ENCODE measurements at regions not wholly inside any gene's neighbourhood (a gene's known extent, or its start where the extent isn't known, plus 50 kb on each side); places are given as distances from the start of the nearest gene placed in this dataset.

DNA sequence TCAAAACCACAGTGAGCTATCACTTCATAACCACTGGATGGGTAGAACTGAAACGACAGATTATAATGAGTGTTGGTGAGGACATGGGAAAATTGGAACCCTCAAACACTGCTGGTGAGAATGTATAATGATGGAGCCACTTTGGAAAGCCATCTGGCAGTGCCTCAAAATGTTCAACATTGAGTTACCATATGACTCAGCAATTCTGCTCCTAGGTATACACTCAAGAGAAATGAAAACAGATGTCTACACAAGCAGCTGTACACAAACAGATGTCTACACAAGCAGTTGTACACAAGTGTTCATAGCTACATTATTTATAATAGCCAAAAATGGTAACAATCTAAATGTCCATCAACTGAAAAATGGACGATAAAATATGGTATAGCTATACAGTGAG lies 143.9 kb downstream of the PDGFRA start:
- TF ChIP-seq, protein P1, sequence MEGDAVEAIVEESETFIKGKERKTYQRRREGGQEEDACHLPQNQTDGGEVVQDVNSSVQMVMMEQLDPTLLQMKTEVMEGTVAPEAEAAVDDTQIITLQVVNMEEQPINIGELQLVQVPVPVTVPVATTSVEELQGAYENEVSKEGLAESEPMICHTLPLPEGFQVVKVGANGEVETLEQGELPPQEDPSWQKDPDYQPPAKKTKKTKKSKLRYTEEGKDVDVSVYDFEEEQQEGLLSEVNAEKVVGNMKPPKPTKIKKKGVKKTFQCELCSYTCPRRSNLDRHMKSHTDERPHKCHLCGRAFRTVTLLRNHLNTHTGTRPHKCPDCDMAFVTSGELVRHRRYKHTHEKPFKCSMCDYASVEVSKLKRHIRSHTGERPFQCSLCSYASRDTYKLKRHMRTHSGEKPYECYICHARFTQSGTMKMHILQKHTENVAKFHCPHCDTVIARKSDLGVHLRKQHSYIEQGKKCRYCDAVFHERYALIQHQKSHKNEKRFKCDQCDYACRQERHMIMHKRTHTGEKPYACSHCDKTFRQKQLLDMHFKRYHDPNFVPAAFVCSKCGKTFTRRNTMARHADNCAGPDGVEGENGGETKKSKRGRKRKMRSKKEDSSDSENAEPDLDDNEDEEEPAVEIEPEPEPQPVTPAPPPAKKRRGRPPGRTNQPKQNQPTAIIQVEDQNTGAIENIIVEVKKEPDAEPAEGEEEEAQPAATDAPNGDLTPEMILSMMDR (IDR thresholded peaks at IDR 0.05; ENCODE audit: control extremely low read depth, extremely low read depth, low read depth, missing control alignments) = no peak
- ChIA-PET POLR2A (no interaction called here), CTCF (interaction anchor here (1.0 to 1.1 kb wide), 2 partner anchors 49 to 55 kb away, joined by 3 to 4 read pairs; no protein-coding TSS in a partner anchor)
- no peak for DNase-seq (ENCODE audit: extremely low spot score)

DNA sequence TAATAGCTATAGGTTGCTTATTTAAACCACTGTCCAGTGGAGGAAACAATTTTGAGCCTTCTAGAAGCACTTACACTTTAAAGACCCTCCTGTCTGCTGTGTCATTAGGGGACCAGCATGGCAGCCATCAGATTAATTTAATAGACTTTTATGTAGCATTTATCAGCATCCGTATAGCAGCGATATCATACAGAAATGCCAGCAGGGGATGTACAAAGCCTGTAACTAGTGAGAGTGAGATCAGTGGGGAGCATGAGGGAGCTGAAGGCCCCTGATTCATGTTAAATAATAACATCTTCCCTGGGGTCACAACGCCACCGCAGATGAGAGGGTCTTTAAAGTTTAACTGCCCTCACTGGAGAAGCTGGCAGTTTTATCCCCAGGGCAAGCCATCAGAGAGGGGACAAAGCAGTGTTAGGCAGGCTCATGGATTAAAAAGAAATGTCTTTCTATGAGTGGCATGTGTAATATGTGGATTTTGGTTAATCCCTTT lies 144.7 kb downstream of the PDGFRA start:
- DNase-seq (ENCODE audit: extremely low spot score) = no peak
- TF ChIP-seq, protein P1 (IDR thresholded peaks at IDR 0.05; ENCODE audit: control extremely low read depth, extremely low read depth, low read depth, missing control alignments) = no peak
- POLR2A ChIA-PET = no interaction called here
- CTCF ChIA-PET = interaction anchor here (1.0 to 1.1 kb wide), 2 partner anchors 50 to 55 kb away, joined by 3 to 4 read pairs; no protein-coding TSS in a partner anchor

DNA sequence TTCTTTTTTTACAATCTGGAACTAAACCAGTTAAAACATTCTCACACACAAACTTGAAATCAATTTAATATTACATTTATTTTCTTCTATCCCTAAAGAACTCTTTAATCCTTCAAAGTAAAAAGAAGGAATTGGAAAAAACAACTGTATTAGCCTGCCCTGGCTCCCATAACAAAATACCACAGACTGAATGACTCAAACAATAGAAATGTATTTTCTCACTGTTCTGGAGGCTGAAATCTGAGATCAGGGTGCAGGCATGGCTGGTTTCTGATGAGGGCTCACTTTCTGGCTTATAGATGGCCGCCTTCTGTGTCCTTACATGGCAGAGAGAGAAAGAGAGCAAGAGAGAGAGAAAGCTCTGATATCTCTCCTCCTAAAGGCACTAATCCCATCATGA lies 149.4 kb downstream of the PDGFRA start:
- TF ChIP-seq, protein P1 (IDR thresholded peaks at IDR 0.05; ENCODE audit: control extremely low read depth, extremely low read depth, low read depth, missing control alignments) = no peak
- ChIA-PET POLR2A (no interaction called here), CTCF (no interaction called here)

DNA sequence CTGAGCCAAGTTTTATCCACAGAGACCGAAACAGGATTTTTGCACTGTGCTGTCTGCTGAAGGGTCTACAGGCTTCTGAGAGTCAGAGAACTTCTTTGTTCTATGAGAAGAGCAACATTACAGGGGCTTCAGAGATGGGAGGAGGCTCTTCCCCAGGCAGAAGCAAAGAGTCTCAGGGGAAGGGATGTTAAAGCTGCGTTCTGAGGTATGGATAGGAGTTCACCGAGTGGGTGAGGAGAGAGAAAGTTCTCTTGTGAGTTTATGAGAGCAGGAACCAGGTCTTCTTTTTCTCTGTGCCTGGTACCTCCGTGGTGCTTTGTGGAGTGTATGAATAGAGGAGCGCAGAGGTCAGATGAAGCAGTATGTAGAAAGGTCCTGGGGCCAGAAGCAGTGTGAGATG lies 155.1 kb downstream of the PDGFRA start:
- DNase-seq (ENCODE audit: extremely low spot score) = no peak
- ChIA-PET POLR2A (no interaction called here), CTCF (no interaction called here)
- TF ChIP-seq, protein P1 (IDR thresholded peaks at IDR 0.05; ENCODE audit: control extremely low read depth, extremely low read depth, low read depth, missing control alignments) = no peak

More for the DNA sequence above, 149.4 kb downstream of the PDGFRA start:
- DNase-seq (ENCODE audit: extremely low spot score) = no peak

DNA sequence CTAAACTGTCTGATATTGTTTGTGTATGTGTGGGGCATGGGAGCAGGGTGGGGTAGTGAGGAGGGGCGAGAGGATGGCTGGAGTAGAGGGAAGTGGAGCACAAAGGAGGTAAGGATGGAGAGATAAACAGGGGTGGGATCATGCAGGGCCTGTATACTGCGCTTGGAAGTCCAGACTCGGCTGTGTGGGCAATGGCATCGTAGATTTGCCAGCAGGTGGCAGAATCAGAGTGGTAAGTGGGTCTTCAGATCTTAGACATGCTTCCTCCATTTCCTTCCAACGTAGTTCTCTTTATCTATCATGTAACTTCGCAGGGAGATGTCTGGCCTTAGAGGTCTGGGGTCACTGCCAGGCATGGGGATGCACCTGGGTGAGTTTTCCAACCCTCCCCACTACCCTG lies 155.5 kb downstream of the PDGFRA start:
- TF ChIP-seq, protein P1 (IDR thresholded peaks at IDR 0.05; ENCODE audit: control extremely low read depth, extremely low read depth, low read depth, missing control alignments) = peak; percentile 20
- ChIA-PET POLR2A (no interaction called here), CTCF (interaction anchor here (1.2 kb wide), 1 partner anchor 9 kb away, joined by 6 read pairs; no protein-coding TSS in a partner anchor)
- no peak for DNase-seq (ENCODE audit: extremely low spot score)

DNA sequence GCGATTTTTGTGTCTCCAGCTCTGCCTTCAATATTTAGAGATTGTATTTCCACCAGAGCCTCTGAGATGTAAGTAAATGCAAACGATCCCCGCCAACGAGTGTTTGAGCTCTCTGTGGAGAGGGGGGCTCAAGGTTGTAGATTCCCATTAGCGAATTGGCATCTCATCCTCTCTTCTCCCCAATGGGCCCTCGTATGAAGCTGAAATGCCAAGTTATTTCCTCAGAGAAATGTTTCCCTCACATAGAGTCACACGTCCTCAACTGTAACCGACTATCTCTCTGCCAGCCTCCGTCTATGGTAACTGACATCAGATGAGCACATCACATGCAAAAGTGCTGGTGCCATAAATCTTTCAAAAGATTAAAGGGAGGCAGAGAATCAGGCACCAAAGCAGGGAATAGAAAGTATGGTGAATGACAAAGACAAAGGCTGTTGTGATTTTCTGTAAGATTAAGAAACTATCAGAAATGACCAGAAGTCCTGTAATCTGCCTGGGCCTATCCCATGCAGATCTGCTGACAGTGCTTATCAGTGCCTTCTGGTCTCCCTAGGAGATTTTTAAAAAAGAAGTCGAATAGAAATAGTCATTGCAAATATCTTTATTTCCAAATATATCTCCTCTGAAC lies 157.1 kb downstream of the PDGFRA start:
- ChIA-PET CTCF (no interaction called here), POLR2A (no interaction called here)
- DNase-seq (ENCODE audit: extremely low spot score) = no peak
- TF ChIP-seq, protein P1 (IDR thresholded peaks at IDR 0.05; ENCODE audit: control extremely low read depth, extremely low read depth, low read depth, missing control alignments) = no peak

All from GM10248 (cell line).